Type B pancreatic cell (in vitro differentiated cells): ENCODE measurements at regions not wholly inside any gene's neighbourhood (a gene's known extent, or its start where the extent isn't known, plus 50 kb on each side); places are given as distances from the start of the nearest gene placed in this dataset.

Experiments used
- DNase-seq: peaks from one replicate; pipeline ENCODE4 v3.0.0; 2021; ENCODE audit warnings: mixed read lengths; ENCODE audit not compliant: unreplicated experiment; ENCODE audit errors: extremely low spot score
- H3K27ac Mint-ChIP-seq: 2 replicates; pipeline ENCODE4 v1.8.0; 2021; ENCODE audit warnings: mild to moderate bottlenecking, mixed read lengths
- H3K27me3 Mint-ChIP-seq: 2 replicates; pipeline ENCODE4 v1.8.0; 2021; ENCODE audit warnings: mixed read lengths
- H3K36me3 Mint-ChIP-seq: 2 replicates; pipeline ENCODE4 v1.8.0; 2021; ENCODE audit warnings: mixed read lengths
- H3K4me1 Mint-ChIP-seq: one replicate; pipeline ENCODE4 v1.8.0; 2021; ENCODE audit warnings: mixed read lengths; ENCODE audit not compliant: unreplicated experiment
- H3K4me3 Mint-ChIP-seq: 2 replicates; pipeline ENCODE4 v1.8.0; 2021; ENCODE audit warnings: mild to moderate bottlenecking, mixed read lengths
- H3K9me3 Mint-ChIP-seq: 2 replicates; pipeline ENCODE4 v1.8.0; 2021; ENCODE audit warnings: mixed read lengths
- TF ChIP-seq, protein P1 (sequence below): fragments of 200-600 bp; sonication (generic); conservative IDR thresholded peaks from 2 replicates; pipeline ENCODE4 v1.5.0; 2021; ENCODE audit warnings: antibody characterized with exemption, mild to moderate bottlenecking

GRCh38 chr2:18741191-18741590 lies 151.8 kb upstream of the NT5C1B start:
- Mint-ChIP-seq H3K27ac (no peak overlapping the region), H3K9me3 (no peaks in the 10 kb centered on the region), H3K4me1 (peaks cover 19% of the 10 kb centered on the region), H3K4me3 (no peak overlapping the region), H3K27me3 (peaks cover 14% of the 10 kb centered on the region), H3K36me3 (peaks cover 5% of the 10 kb centered on the region)
- DNase-seq: no peak
- TF ChIP-seq, protein P1, sequence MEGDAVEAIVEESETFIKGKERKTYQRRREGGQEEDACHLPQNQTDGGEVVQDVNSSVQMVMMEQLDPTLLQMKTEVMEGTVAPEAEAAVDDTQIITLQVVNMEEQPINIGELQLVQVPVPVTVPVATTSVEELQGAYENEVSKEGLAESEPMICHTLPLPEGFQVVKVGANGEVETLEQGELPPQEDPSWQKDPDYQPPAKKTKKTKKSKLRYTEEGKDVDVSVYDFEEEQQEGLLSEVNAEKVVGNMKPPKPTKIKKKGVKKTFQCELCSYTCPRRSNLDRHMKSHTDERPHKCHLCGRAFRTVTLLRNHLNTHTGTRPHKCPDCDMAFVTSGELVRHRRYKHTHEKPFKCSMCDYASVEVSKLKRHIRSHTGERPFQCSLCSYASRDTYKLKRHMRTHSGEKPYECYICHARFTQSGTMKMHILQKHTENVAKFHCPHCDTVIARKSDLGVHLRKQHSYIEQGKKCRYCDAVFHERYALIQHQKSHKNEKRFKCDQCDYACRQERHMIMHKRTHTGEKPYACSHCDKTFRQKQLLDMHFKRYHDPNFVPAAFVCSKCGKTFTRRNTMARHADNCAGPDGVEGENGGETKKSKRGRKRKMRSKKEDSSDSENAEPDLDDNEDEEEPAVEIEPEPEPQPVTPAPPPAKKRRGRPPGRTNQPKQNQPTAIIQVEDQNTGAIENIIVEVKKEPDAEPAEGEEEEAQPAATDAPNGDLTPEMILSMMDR: no peak

- no peak overlapping the region for H3K27ac Mint-ChIP-seq
- DNase-seq: no peak
- peaks cover 5% of the 10 kb centered on the region for H3K36me3 Mint-ChIP-seq
- peaks cover 19% of the 10 kb centered on the region for H3K4me1 Mint-ChIP-seq
- H3K27me3 Mint-ChIP-seq: peaks cover 15% of the 10 kb centered on the region
- no peaks in the 10 kb centered on the region for H3K9me3 Mint-ChIP-seq
- TF ChIP-seq, protein P1: no peak
- H3K4me3 Mint-ChIP-seq: no peak overlapping the region
Observed at GRCh38 chr2:18740474-18740881, 151.1 kb upstream of the NT5C1B start.

- peaks cover 5% of the 10 kb centered on the region for H3K9me3 Mint-ChIP-seq
- H3K27ac Mint-ChIP-seq: no peak overlapping the region
- H3K4me1 Mint-ChIP-seq: peaks cover 4% of the 10 kb centered on the region
- H3K36me3 Mint-ChIP-seq: no peaks in the 10 kb centered on the region
- DNase-seq: no peak
- TF ChIP-seq, protein P1: no peak
- H3K4me3 Mint-ChIP-seq: no peak overlapping the region
- peaks cover 7% of the 10 kb centered on the region for H3K27me3 Mint-ChIP-seq
Observed at GRCh38 chr2:18731666-18732065, 142.3 kb upstream of the NT5C1B start.

DNA sequence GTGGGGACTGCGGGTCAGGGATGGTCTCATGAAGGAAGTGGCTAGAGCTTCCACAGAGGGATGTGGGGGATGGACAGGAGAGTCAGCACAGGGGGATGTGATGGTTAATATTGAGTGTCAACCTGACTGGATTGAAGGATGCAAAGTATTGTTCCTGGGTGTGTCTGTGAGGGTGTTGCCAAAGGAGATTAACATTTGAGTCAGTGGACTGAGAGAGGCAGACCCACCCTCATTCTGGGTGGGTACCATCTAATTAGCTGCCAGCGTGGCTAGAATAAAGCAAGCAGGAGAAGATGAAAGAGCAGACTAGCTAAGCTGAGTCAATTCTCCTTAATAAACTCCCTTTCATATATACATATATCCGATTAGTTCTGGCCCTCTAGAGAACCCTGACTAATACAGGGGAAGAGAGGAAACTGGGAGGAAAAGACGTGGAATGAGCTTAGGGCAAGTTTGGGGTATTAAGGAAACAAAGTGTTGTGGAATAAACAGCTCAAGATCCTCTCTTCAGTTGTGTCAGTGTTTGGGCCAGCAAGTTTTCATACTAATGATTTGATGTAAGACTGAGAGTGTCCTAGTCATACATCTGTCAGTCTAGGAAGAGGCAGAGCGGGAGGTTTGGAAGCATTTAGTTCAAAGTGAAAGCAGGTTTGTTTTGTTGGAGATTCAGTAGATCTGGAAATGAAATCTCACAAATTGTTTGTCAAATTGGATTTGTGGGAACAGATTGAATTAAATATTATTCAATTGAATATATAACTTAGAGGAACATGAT lies 135.2 kb upstream of the NT5C1B start:
- Mint-ChIP-seq H3K27me3 (peaks cover 2% of the 10 kb centered on the region), H3K36me3 (no peaks in the 10 kb centered on the region), H3K9me3 (no peaks in the 10 kb centered on the region), H3K4me1 (peaks cover 4% of the 10 kb centered on the region), H3K4me3 (no peak overlapping the region), H3K27ac (no peak overlapping the region)
- TF ChIP-seq, protein P1: no peak
- DNase-seq: no peak

- Mint-ChIP-seq H3K4me1 (peaks cover 4% of the 10 kb centered on the region), H3K27me3 (peaks cover 2% of the 10 kb centered on the region), H3K36me3 (no peaks in the 10 kb centered on the region), H3K9me3 (no peaks in the 10 kb centered on the region), H3K27ac (no peak overlapping the region), H3K4me3 (no peak overlapping the region)
- no peak for DNase-seq
- TF ChIP-seq, protein P1: no peak
Observed at GRCh38 chr2:18723219-18723618, 133.8 kb upstream of the NT5C1B start.
